A549 (cell line): ENCODE measurements at regions not wholly inside any gene's neighbourhood (a gene's known extent, or its start where the extent isn't known, plus 50 kb on each side); places are given as distances from the start of the nearest gene placed in this dataset.

Experiments used
- ATAC-seq, 2 experiments: fragments of 200-7000 bp in 1 of 2; fragments of >200 bp in 1 of 2; cut with Nextera tagmentation in 1 of 2; cut with Tn5 transposase in 1 of 2; 3 replicates each; pipeline versions ENCODE4 v1.8.0 to v1.9.1; 2018 to 2020; ENCODE audit warnings: mild to moderate bottlenecking in 1 of 2, moderate library complexity in 1 of 2
- CTCF ChIA-PET: fragments of 300-600 bp; sonication (Branson Sonifier 250); formaldehyde crosslinking; extraction: SDS; loops from one replicate; lab custom pipeline; 2021; ENCODE audit warnings: antibody characterized with exemption, inconsistent platforms; lab: Yijun Ruan, JAX
- POLR2A ChIA-PET: fragments of 350-600 bp; formaldehyde crosslinking; extraction: SDS; loops from one replicate; lab custom pipeline; 2021; ENCODE audit warnings: antibody characterized with exemption, inconsistent platforms; lab: Yijun Ruan, JAX
- DNase-seq, 2 experiments: peaks; one replicate each; pipeline versions ENCODE4 v3.0.0 to v3.0.0-alpha.2; 2011 to 2016; ENCODE audit warnings: low read depth in 1 of 2, low spot score in 1 of 2
- FAIRE-seq: peaks from 2 replicates; lab custom pipeline; 2011; peaks lifted over from hg19 to GRCh38; lab: Jason Lieb, UNC
- H3K27ac ChIP-seq, 2 experiments: fragments of >200 bp; sonication (Bioruptor Twin); formaldehyde crosslinking; 3 replicates each; pipeline ENCODE4 v1.5.1; 2016 to 2017
- H3K4me1 ChIP-seq: fragments of >200 bp; sonication (Bioruptor Twin); formaldehyde crosslinking; 3 replicates; pipeline ENCODE4 v1.6.1; 2016
- H3K4me2 ChIP-seq: fragments of >200 bp; sonication (Bioruptor Twin); formaldehyde crosslinking; 3 replicates; pipeline ENCODE4 v1.6.1; 2016
- H3K4me3 ChIP-seq: fragments of >200 bp; sonication (Bioruptor Twin); formaldehyde crosslinking; 3 replicates; pipeline ENCODE4 v1.5.1; 2016
- H3K9me3 ChIP-seq: fragments of >200 bp; sonication (Bioruptor Twin); formaldehyde crosslinking; 3 replicates; pipeline ENCODE4 v1.6.1; 2016
- CEBPB ChIP-seq, 2 experiments: fragments of >200 bp in 1 of 2; sonication (Bioruptor Twin) in 1 of 2; formaldehyde crosslinking in 1 of 2; IDR thresholded peaks; 2 replicates each; pipeline ENCODE4 v1.6.1; 2012 to 2016
- CHD2 ChIP-seq: fragments of 150-350 bp; IDR thresholded peaks from 2 replicates; pipeline ENCODE4 v1.6.1; 2014; ENCODE audit warnings: low read length; ENCODE audit not compliant: partially characterized antibody
- EP300 ChIP-seq, 2 experiments: fragments of >200 bp; sonication (Bioruptor Twin); formaldehyde crosslinking; IDR thresholded peaks; 2 replicates in 1 of 2; 3 replicates in 1 of 2; pipeline ENCODE4 v1.6.1; 2016 to 2017
- FOSB ChIP-seq: fragments of 250-450 bp; sonication (Bioruptor Pico); IDR thresholded peaks from 2 replicates; pipeline ENCODE4 v1.5.0; 2020; ENCODE audit warnings: mild to moderate bottlenecking, moderate library complexity
- GATA3 ChIP-seq: IDR thresholded peaks from 2 replicates; pipeline ENCODE4 v1.6.1; 2012; ENCODE audit warnings: borderline replicate concordance
- HEYL ChIP-seq: fragments of 250-450 bp; sonication (Bioruptor Pico); IDR thresholded peaks from 2 replicates; pipeline ENCODE4 v1.8.0; 2021; ENCODE audit warnings: mild to moderate bottlenecking, moderate library complexity
- HOXB5 ChIP-seq: fragments of 250-450 bp; sonication (Bioruptor Pico); IDR thresholded peaks from 2 replicates; pipeline ENCODE4 v1.5.0; 2020; ENCODE audit warnings: mild to moderate bottlenecking, moderate library complexity
- JUN ChIP-seq, 2 experiments: fragments of >200 bp; sonication (Bioruptor Twin); formaldehyde crosslinking; IDR thresholded peaks; 2 replicates in 1 of 2; 3 replicates in 1 of 2; pipeline ENCODE4 v1.6.1; 2016 to 2017
- KDM1A ChIP-seq: fragments of 200-600 bp; sonication (generic); IDR thresholded peaks from 2 replicates; pipeline ENCODE4 v1.6.1; 2016; ENCODE audit warnings: low read depth, mild to moderate bottlenecking
- KDM5A ChIP-seq: fragments of 200-600 bp; sonication (generic); IDR thresholded peaks from 2 replicates; pipeline ENCODE4 v1.6.1; 2016; ENCODE audit warnings: antibody characterized with exemption, mild to moderate bottlenecking
- MAZ ChIP-seq: fragments of 150-350 bp; IDR thresholded peaks from 2 replicates; pipeline ENCODE4 v1.6.1; 2014; ENCODE audit warnings: antibody characterized with exemption, low read depth, low read length, borderline replicate concordance
- MYC ChIP-seq: IDR thresholded peaks from 2 replicates; pipeline ENCODE4 v1.6.1; 2012; ENCODE audit warnings: mild to moderate bottlenecking, inconsistent platforms, low read length, improper control_type of control experiment, borderline replicate concordance
- NFE2L2 ChIP-seq: fragments of 150-350 bp; conservative IDR thresholded peaks from 2 replicates; pipeline ENCODE4 v1.6.1; 2014; ENCODE audit warnings: low read length
- NR3C1 ChIP-seq: fragments of >200 bp; sonication (Bioruptor Twin); formaldehyde crosslinking; IDR thresholded peaks from 3 replicates; pipeline ENCODE4 v1.6.1; 2017
- POLR2A ChIP-seq: IDR thresholded peaks from 2 replicates; pipeline ENCODE4 v1.6.1; 2012; ENCODE audit warnings: mild to moderate bottlenecking, low read length
- POLR2AphosphoS2 ChIP-seq: conservative IDR thresholded peaks from 2 replicates; pipeline ENCODE4 v1.6.1; 2012; ENCODE audit warnings: low read length, improper control_type of control experiment, inconsistent platforms
- RARB ChIP-seq: fragments of 250-450 bp; sonication (Bioruptor Pico); IDR thresholded peaks from 2 replicates; pipeline ENCODE4 v1.8.0; 2021; ENCODE audit warnings: mild to moderate bottlenecking, moderate library complexity
- RFX5 ChIP-seq: fragments of 450-650 bp; IDR thresholded peaks from 2 replicates; pipeline ENCODE4 v1.7.1; 2014; ENCODE audit warnings: antibody characterized with exemption, mild to moderate bottlenecking, moderate library complexity
- RNF2 ChIP-seq: fragments of 200-600 bp; sonication (generic); IDR thresholded peaks from 2 replicates; pipeline ENCODE4 v1.6.1; 2016; ENCODE audit warnings: low read depth, mild to moderate bottlenecking, antibody characterized with exemption, moderate library complexity, borderline replicate concordance
- SMC3 ChIP-seq: fragments of >200 bp; sonication (Bioruptor Twin); formaldehyde crosslinking; IDR thresholded peaks from 3 replicates; pipeline ENCODE4 v1.6.1; 2018; ENCODE audit warnings: inconsistent platforms
- TP53 ChIP-seq: fragments of 250-450 bp; sonication (Bioruptor Pico); IDR thresholded peaks from 2 replicates; pipeline ENCODE4 v1.5.0; 2021; ENCODE audit warnings: mild to moderate bottlenecking, moderate library complexity
- ZFP36 ChIP-seq: fragments of 450-650 bp; IDR thresholded peaks from 2 replicates; pipeline ENCODE4 v1.6.1; 2014; ENCODE audit warnings: borderline replicate concordance; ENCODE audit not compliant: partially characterized antibody
- WGBS: methylation state at CpG from one replicate; pipeline ENCODE4 v1.1.6; 2017; ENCODE audit errors: missing lambda C conversion rate; 5-methylcytosine and 5-hydroxymethylcytosine counted together
- TF ChIP-seq, protein P1 (sequence below): IDR thresholded peaks from 2 replicates; pipeline ENCODE4 v1.6.1; 2012
- TF ChIP-seq, protein P2 (sequence below): fragments of 200-600 bp; sonication (generic); IDR thresholded peaks from 2 replicates; pipeline ENCODE4 v1.6.1; 2016; ENCODE audit warnings: antibody characterized with exemption, mild to moderate bottlenecking, moderate library complexity
- TF ChIP-seq, protein P3 (sequence below): fragments of 450-650 bp; IDR thresholded peaks from 2 replicates; pipeline ENCODE4 v1.6.1; 2014; ENCODE audit warnings: antibody characterized with exemption
- TF ChIP-seq, protein P4 (sequence below): fragments of 250-450 bp; sonication (Bioruptor Pico); IDR thresholded peaks from 2 replicates; pipeline ENCODE4 v1.5.0; 2021; ENCODE audit warnings: mild to moderate bottlenecking, moderate library complexity, borderline replicate concordance

DNA sequence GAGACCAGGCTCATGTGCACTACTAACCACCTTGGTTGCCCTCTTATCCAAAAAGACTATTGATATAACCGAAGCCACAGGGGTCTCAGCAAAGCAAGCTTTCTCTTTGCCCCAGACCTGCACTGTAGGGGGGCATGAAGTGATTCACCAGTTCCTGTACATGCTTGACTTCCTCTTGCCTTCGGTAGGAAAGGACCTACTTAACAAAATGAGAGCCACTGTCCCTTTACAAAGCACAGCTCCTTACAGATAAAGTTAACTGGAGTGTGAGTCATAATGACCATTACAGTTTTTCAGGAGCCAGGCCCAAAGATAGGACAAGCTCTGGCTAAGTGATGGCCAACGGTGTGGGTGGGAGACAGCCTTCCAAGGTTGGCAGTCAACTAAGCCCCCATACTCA lies 622.0 kb upstream of the TSPY4 start:
- DNase-seq: no peak
- 0% methylated on average over 2 of the region's 3 CpGs for WGBS
- no peak for ATAC-seq
- Histone ChIP-seq H3K4me2 (no peak overlapping the region), H3K9me3 (no peaks in the 10 kb centered on the region), H3K4me1 (no peaks in the 10 kb centered on the region), H3K4me3 (no peak overlapping the region), H3K27ac (no peak overlapping the region)
- no peak for TF ChIP-seq HOXB5
- TF ChIP-seq, protein P1, sequence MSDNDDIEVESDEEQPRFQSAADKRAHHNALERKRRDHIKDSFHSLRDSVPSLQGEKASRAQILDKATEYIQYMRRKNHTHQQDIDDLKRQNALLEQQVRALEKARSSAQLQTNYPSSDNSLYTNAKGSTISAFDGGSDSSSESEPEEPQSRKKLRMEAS: no peak
- TF ChIP-seq, protein P2, sequence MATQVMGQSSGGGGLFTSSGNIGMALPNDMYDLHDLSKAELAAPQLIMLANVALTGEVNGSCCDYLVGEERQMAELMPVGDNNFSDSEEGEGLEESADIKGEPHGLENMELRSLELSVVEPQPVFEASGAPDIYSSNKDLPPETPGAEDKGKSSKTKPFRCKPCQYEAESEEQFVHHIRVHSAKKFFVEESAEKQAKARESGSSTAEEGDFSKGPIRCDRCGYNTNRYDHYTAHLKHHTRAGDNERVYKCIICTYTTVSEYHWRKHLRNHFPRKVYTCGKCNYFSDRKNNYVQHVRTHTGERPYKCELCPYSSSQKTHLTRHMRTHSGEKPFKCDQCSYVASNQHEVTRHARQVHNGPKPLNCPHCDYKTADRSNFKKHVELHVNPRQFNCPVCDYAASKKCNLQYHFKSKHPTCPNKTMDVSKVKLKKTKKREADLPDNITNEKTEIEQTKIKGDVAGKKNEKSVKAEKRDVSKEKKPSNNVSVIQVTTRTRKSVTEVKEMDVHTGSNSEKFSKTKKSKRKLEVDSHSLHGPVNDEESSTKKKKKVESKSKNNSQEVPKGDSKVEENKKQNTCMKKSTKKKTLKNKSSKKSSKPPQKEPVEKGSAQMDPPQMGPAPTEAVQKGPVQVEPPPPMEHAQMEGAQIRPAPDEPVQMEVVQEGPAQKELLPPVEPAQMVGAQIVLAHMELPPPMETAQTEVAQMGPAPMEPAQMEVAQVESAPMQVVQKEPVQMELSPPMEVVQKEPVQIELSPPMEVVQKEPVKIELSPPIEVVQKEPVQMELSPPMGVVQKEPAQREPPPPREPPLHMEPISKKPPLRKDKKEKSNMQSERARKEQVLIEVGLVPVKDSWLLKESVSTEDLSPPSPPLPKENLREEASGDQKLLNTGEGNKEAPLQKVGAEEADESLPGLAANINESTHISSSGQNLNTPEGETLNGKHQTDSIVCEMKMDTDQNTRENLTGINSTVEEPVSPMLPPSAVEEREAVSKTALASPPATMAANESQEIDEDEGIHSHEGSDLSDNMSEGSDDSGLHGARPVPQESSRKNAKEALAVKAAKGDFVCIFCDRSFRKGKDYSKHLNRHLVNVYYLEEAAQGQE: no peak
- no peak for TF ChIP-seq NFE2L2
- TF ChIP-seq RFX5: no peak
- TF ChIP-seq POLR2AphosphoS2: no peak
- TF ChIP-seq TP53 (CRISPR knock-in tag): no peak
- TF ChIP-seq KDM5A: no peak
- no peak for TF ChIP-seq RNF2
- TF ChIP-seq POLR2A: no peak
- no peak for TF ChIP-seq NR3C1
- no peak for TF ChIP-seq RARB (CRISPR knock-in tag)
- TF ChIP-seq JUN (IDR thresholded peaks at IDR 0.05): no peak
- TF ChIP-seq HEYL (CRISPR knock-in tag): no peak
- TF ChIP-seq MYC: no peak
- TF ChIP-seq, protein P3, sequence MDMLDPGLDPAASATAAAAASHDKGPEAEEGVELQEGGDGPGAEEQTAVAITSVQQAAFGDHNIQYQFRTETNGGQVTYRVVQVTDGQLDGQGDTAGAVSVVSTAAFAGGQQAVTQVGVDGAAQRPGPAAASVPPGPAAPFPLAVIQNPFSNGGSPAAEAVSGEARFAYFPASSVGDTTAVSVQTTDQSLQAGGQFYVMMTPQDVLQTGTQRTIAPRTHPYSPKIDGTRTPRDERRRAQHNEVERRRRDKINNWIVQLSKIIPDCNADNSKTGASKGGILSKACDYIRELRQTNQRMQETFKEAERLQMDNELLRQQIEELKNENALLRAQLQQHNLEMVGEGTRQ: no peak
- TF ChIP-seq CEBPB (IDR thresholded peaks at IDR 0.05): no peak
- no peak for TF ChIP-seq FOSB
- TF ChIP-seq CHD2: no peak
- TF ChIP-seq MAZ: no peak
- CTCF ChIA-PET: no interaction called here
- no peak for FAIRE-seq
- POLR2A ChIA-PET: no interaction called here

GRCh38 chrY:8726616-8727015 lies 610.6 kb upstream of the TSPY4 start:
- Histone ChIP-seq H3K4me1 (no peaks in the 10 kb centered on the region), H3K4me2 (no peak overlapping the region), H3K4me3 (no peak overlapping the region)
- no peak for DNase-seq
- POLR2A ChIA-PET: no interaction called here
- CTCF ChIA-PET: no interaction called here
- TF ChIP-seq ZFP36 (no peak), EP300 (IDR thresholded peaks at IDR 0.05) (no peak)
- TF ChIP-seq, all 56 proteins: peak for 0
- WGBS: no CpG with 5 or more reads among the region's 6 CpGs
- Histone ChIP-seq H3K9me3 (no peaks in the 10 kb centered on the region), H3K27ac (no peak overlapping the region)
- FAIRE-seq (no peak), ATAC-seq (no peak)

- no peak for ATAC-seq
- H3K4me3 ChIP-seq: no peak overlapping the region
- no peak for FAIRE-seq
- POLR2A ChIA-PET: no interaction called here
- WGBS: 0% methylated on average over 1 of the region's 9 CpGs
- no peaks in the 10 kb centered on the region for H3K9me3 ChIP-seq
- CTCF ChIA-PET: no interaction called here
- DNase-seq: no peak
- TF ChIP-seq SMC3: no peak
- no peak for TF ChIP-seq JUN (IDR thresholded peaks at IDR 0.05)
- TF ChIP-seq POLR2A: no peak
- no peak for TF ChIP-seq FOSB
- TF ChIP-seq, protein P2: no peak
- no peak for TF ChIP-seq GATA3
- TF ChIP-seq KDM1A: no peak
- TF ChIP-seq ZFP36: no peak
- TF ChIP-seq, protein P4, sequence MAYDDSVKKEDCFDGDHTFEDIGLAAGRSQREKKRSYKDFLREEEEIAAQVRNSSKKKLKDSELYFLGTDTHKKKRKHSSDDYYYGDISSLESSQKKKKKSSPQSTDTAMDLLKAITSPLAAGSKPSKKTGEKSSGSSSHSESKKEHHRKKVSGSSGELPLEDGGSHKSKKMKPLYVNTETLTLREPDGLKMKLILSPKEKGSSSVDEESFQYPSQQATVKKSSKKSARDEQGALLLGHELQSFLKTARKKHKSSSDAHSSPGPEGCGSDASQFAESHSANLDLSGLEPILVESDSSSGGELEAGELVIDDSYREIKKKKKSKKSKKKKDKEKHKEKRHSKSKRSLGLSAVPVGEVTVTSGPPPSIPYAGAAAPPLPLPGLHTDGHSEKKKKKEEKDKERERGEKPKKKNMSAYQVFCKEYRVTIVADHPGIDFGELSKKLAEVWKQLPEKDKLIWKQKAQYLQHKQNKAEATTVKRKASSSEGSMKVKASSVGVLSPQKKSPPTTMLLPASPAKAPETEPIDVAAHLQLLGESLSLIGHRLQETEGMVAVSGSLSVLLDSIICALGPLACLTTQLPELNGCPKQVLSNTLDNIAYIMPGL (CRISPR knock-in tag): no peak
- no peak overlapping the region for H3K27ac ChIP-seq
- no peak overlapping the region for H3K4me2 ChIP-seq
- no peaks in the 10 kb centered on the region for H3K4me1 ChIP-seq
Observed at GRCh38 chrY:8729971-8730370, 607.3 kb upstream of the TSPY4 start.
